Subcutaneous abdominal adipose tissue (tissue), 5 donors: ENCODE measurements at regions not wholly inside any gene's neighbourhood (a gene's known extent, or its start where the extent isn't known, plus 50 kb on each side); places are given as distances from the start of the nearest gene placed in this dataset.

Source experiments
- H3K27ac ChIP-seq: one replicate; pipeline ENCODE4 v1.7.0; 2013; ENCODE audit warnings: low read depth, mild to moderate bottlenecking, inconsistent platforms, low read length, moderate library complexity
- H3K27me3 ChIP-seq, 5 donors: one replicate each; pipeline ENCODE4 v1.7.0; 2013; ENCODE audit warnings: low read length in 5 of 5, inconsistent platforms in 1 of 5; ENCODE audit not compliant: control insufficient read depth in 5 of 5, insufficient read depth in 4 of 5
- H3K36me3 ChIP-seq, 5 donors: one replicate each; pipeline ENCODE4 v1.7.0; 2013; ENCODE audit warnings: low read length in 5 of 5; ENCODE audit not compliant: control insufficient read depth in 5 of 5, insufficient read depth in 5 of 5
- H3K4me1 ChIP-seq, 5 donors: one replicate each; pipeline ENCODE4 v1.7.0; 2013; ENCODE audit warnings: low read length in 5 of 5, mild to moderate bottlenecking in 3 of 5, moderate library complexity in 1 of 5; ENCODE audit not compliant: control insufficient read depth in 5 of 5, insufficient read depth in 5 of 5
- H3K4me3 ChIP-seq, 5 donors: one replicate each; pipeline ENCODE4 v1.7.0; 2013; ENCODE audit warnings: low read length in 5 of 5, low read depth in 1 of 5
- H3K9ac ChIP-seq, 5 donors: one replicate each; pipeline ENCODE4 v1.7.0; 2013; ENCODE audit warnings: low read length in 5 of 5, mild to moderate bottlenecking in 4 of 5, moderate library complexity in 3 of 5
- H3K9me3 ChIP-seq, 5 donors: one replicate each; pipeline ENCODE4 v1.7.0; 2013; ENCODE audit warnings: low read length in 5 of 5; ENCODE audit not compliant: control insufficient read depth in 5 of 5
- donor health status: healthy.
- donor health status: healthy.
- donor health status: healthy.
- donor health status: healthy.
- donor health status: healthy.

DNA sequence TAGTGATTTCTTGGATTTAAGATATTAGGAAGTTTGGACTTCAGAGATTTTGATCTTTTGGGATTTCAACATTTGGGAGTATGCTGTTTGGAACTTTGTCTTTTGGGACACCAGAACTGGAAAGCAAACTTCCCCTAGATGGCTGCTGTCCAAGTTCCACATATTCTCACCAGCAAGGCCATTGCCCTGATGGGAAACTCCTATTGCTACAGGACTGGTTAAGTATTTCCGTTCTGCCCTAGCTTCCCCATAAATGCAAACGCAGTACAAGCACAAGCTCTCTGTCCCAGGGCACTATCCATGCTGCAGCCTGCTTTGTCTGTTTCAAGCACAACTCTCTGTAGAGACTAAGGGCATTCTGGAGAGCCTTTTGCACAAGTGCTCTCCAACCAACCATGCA, 79.3 kb upstream of the SLC25A13 start:
- Histone ChIP-seq H3K4me3 (no peak overlapping the region), H3K27ac (no peak overlapping the region), H3K4me1 (peaks cover 0 to 8% (median 6%) of the 10 kb centered on the region in 5 donors), H3K9me3 (no peaks in the 10 kb centered on the region), H3K9ac (no peak overlapping the region), H3K27me3 (no peaks in the 10 kb centered on the region), H3K36me3 (no peaks in the 10 kb centered on the region)

DNA sequence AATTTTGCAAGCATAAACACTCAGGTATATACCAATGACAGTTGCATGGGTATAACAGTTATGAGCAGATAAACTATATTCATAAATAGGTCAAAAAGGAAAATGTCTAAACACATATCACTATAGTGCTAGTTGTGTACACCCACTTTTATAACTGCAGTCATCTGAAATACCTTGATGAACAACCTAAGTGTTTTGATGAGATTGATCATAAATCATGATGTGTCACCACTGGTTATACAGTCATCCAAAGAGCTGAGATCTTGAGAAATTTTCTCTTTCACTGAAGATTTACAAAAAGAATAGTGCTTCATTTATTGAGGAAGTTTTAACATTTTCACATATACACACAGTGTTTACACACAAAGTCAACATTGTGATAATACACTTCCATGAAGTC, 78.6 kb upstream of the SLC25A13 start:
- Histone ChIP-seq H3K27ac (no peak overlapping the region), H3K4me3 (no peak overlapping the region), H3K27me3 (no peaks in the 10 kb centered on the region), H3K9ac (no peak overlapping the region), H3K36me3 (no peaks in the 10 kb centered on the region), H3K9me3 (no peaks in the 10 kb centered on the region), H3K4me1 (peaks cover 0 to 8% (median 6%) of the 10 kb centered on the region in 5 donors)

DNA sequence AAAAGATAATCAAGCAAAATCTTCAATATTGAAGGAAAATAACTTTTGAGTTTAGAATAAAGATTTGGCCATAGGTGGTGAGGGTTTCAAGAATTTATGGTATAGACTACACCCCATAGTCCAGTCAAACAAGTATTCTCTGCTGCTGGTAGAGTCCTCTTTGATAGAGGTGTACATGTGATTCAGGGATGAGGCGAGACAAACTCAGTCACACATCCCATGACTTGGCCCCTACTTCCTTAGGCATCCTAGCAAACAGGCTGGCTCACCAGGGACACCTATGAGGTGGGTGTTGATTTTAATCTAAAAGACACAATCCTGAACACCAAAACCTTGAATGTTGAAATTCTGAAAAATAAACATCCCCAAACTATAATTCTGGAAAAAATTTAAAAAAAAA, 78.1 kb upstream of the SLC25A13 start:
- H3K36me3 ChIP-seq: no peaks in the 10 kb centered on the region
- no peak overlapping the region for H3K9ac ChIP-seq
- no peaks in the 10 kb centered on the region for H3K9me3 ChIP-seq
- no peaks in the 10 kb centered on the region for H3K27me3 ChIP-seq
- H3K4me1 ChIP-seq: peaks cover 0 to 8% (median 6%) of the 10 kb centered on the region in 5 donors
- H3K27ac ChIP-seq: no peak overlapping the region
- H3K4me3 ChIP-seq: no peak overlapping the region

DNA sequence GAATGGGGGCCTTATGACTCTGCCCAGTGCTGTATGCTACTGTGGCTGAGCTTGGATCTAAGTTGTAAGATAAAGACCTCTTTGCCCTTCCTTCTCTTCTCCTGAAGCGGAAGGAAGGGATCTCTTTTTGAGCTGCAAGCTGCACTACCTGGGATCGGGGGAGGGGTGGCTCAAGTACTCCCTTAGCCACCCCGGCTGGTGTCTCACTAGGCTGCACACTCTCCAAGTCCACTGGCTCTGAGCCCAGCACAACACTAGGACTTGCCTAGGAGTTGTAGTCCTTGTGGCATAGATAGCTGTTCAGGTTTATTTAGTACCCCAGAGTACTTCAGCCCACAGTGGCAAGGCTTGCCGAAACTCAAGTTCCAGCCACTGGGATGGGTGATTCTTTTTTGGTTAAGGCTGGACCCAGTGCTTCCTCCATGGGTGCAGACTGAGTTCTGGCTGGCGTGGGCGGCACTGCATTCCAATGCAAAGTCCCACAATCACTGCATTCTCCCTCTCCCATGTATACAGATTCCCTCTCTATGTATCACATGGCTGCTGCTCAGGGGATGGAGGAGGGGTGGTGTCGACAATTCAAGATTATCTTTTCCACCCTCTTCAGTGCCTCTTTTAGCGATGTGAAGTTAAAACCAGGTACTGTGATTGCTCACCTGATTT, 76.2 kb upstream of the SLC25A13 start:
- H3K9me3 ChIP-seq: no peaks in the 10 kb centered on the region
- H3K9ac ChIP-seq: no peak overlapping the region

DNA sequence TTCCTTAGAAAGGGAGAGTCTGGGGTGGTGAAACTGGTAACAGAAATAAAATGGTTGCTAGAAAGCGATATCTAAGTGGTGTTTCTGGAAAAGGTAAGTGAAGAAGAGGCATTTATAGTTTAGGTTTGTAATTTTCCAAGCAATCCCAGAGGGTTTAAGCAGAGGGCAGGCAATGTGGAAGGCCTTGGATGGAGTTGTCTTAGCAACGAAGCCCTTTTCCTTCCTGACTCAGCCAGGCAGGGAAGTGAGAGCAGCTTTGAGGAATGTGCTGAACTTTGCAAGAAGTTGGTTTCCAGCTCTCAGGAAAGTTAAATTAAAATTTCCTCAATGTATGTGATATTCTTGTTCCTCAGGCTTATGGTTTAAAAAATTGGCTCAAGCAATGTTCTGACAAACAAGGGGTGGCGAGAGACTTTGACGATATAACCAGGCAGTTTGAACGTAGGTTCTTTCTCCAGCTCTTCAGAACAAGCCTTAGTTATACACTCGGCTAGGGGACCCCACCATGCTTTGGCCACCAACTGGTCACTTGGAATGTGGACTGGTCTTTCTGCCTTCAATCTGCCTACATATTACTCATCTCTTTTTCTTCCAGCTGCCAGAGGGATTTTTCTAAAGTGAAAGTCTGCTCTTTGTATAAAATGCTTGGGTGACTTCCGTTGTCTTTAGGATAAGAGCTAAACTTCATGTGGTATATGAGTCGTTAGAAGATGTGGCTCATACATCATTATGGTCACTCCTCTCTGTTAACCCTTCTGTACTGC, 66.9 kb upstream of the SLC25A13 start:
- Histone ChIP-seq H3K36me3 (no peaks in the 10 kb centered on the region), H3K27me3 (peaks cover 0 to 3% (median 0%) of the 10 kb centered on the region in 5 donors), H3K4me3 (peak overlapping the region in 1 of 5 donors; percentile 45), H3K27ac (peak overlapping the region; percentile 56), H3K4me1 (peaks cover 0 to 16% (median 0%) of the 10 kb centered on the region in 5 donors), H3K9me3 (no peaks in the 10 kb centered on the region), H3K9ac (no peak overlapping the region)

More for the DNA sequence above, 76.2 kb upstream of the SLC25A13 start:
- no peak overlapping the region for H3K4me3 ChIP-seq
- peaks cover 0 to 8% (median 6%) of the 10 kb centered on the region in 5 donors for H3K4me1 ChIP-seq
- H3K36me3 ChIP-seq: no peaks in the 10 kb centered on the region
- no peaks in the 10 kb centered on the region for H3K27me3 ChIP-seq
- H3K27ac ChIP-seq: no peak overlapping the region

DNA sequence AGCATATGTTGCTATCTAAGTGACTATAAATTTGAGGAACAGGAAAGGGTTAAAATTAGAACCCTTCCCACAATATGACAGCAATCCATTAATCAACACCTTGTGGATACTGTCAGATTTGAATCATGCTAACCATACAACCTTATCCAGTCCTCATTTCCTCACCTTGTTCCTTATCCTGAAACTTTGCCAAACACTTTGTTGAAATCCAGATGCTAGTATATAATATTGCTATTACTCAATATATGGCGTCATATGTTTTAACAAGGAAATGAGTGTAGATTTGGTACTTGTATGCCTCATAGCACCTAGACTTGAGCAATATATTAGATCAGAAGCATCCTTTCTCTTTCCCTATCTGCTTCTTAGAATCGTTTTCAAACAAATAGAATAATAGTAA, 66.3 kb upstream of the SLC25A13 start:
- Histone ChIP-seq H3K9me3 (no peaks in the 10 kb centered on the region), H3K4me1 (peaks cover 0 to 16% (median 0%) of the 10 kb centered on the region in 5 donors), H3K9ac (no peak overlapping the region), H3K36me3 (no peaks in the 10 kb centered on the region), H3K27ac (peak overlapping the region; percentile 56), H3K27me3 (peaks cover 0 to 3% (median 0%) of the 10 kb centered on the region in 5 donors), H3K4me3 (peak overlapping the region in 1 of 5 donors; percentile 45)

DNA sequence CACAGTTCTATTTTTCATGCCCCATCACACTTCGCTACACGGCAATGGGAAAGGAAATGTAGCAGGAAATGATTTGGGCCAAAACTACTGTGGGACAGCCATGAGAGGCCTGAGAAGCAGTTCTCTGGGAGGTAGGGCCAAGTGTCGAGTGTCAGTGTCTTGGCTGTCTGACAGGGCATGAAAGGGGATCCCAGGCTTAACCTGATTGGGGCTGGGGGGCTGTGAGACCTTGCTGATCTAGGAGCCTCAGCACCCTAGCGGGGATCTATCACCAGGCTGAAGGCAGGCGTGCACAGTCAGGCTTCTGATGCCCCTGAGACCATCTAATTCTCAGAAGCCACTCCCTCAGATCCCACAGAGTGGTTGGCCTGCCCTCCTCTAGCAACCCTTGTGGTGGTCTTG, 58.2 kb upstream of the SLC25A13 start:
- H3K36me3 ChIP-seq: no peaks in the 10 kb centered on the region

DNA sequence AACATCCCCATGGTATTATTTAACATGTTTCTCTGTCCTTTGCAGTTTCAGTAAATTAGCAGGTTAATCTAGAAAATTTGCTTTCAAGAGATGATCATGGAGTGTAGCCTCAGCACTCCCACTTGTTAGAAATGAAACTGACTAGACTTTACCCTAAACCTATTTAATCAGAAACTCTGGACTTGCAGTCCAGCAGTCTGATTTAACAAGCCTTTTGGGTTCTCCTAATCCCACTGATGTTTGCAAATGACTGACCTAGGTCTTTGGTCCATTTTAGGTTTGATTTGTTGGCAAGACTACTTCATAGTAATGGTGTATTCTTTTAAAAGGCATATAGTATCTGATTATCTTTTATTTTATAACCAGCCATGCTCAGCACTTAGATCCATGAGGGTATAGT, 55.5 kb upstream of the SLC25A13 start:
- Histone ChIP-seq H3K36me3 (no peaks in the 10 kb centered on the region), H3K27ac (no peak overlapping the region), H3K9me3 (no peaks in the 10 kb centered on the region), H3K4me3 (no peak overlapping the region), H3K9ac (no peak overlapping the region), H3K4me1 (peaks cover 0 to 7% (median 0%) of the 10 kb centered on the region in 5 donors), H3K27me3 (no peaks in the 10 kb centered on the region)

More for the DNA sequence above, 58.2 kb upstream of the SLC25A13 start:
- no peak overlapping the region for H3K27ac ChIP-seq
- H3K9me3 ChIP-seq: no peaks in the 10 kb centered on the region
- H3K9ac ChIP-seq: no peak overlapping the region
- H3K27me3 ChIP-seq: no peaks in the 10 kb centered on the region
- H3K4me3 ChIP-seq: no peak overlapping the region
- H3K4me1 ChIP-seq: peaks cover 0 to 7% (median 0%) of the 10 kb centered on the region in 5 donors
